ENCODE measurements at regions not wholly inside any gene's neighbourhood (a gene's known extent, or its start where the extent isn't known, plus 50 kb on each side); places are given as distances from the start of the nearest gene placed in this dataset.

- peak overlapping the region; percentile 11 for H2AFZ ChIP-seq (ENCODE audit: low read depth, low read length, severe bottlenecking)
- no peaks in the 10 kb centered on the region for H3K9me2 ChIP-seq (replicated peaks; ENCODE audit: insufficient read depth, low read length)
- peak; percentile 81 for TF ChIP-seq CTCF (IDR thresholded peaks at IDR 0.05; ENCODE audit: insufficient read depth, low read length, poor library complexity, severe bottlenecking)
- TF ChIP-seq EZH2phosphoT487 (conservative IDR thresholded peaks at IDR 0.05; ENCODE audit: low read length), result no peak
- no peak overlapping the region for H3K9ac ChIP-seq (ENCODE audit: low read length)
- H3F3A ChIP-seq (ENCODE audit: insufficient read depth), result no peaks in the 10 kb centered on the region
- H3K4me3 ChIP-seq (ENCODE audit: insufficient read depth, low read length, poor library complexity, severe bottlenecking), result no peak overlapping the region
- H4K20me1 ChIP-seq (ENCODE audit: low read depth, low read length), result no peaks in the 10 kb centered on the region
- peaks cover 4% of the 10 kb centered on the region; the same call in 1 of the 2 replicates for H3K9me3 ChIP-seq (ENCODE audit: insufficient read depth, low read length)
- no peak overlapping the region for H3K27ac ChIP-seq (ENCODE audit: low read depth, low read length)
- no peak overlapping the region for H3K4me2 ChIP-seq (ENCODE audit: low read depth, low read length, poor library complexity, severe bottlenecking)
- no peaks in the 10 kb centered on the region for H3K36me3 ChIP-seq (ENCODE audit: low read length)
- no peaks in the 10 kb centered on the region for H3K79me2 ChIP-seq (ENCODE audit: insufficient read depth, low read length)
- no peaks in the 10 kb centered on the region for H3K27me3 ChIP-seq (ENCODE audit: low read length)
Observed at GRCh38 chr6:159608961-159609651, 83.9 kb downstream of the SOD2 start.

- H3K9me2 ChIP-seq (replicated peaks; ENCODE audit: insufficient read depth, low read length), result no peaks in the 10 kb centered on the region
- no peak overlapping the region for H3K9ac ChIP-seq (ENCODE audit: low read length)
- H4K20me1 ChIP-seq (ENCODE audit: low read depth, low read length), result no peaks in the 10 kb centered on the region
- H3F3A ChIP-seq (ENCODE audit: insufficient read depth), result no peaks in the 10 kb centered on the region
- TF ChIP-seq EZH2phosphoT487 (conservative IDR thresholded peaks at IDR 0.05; ENCODE audit: low read length) (no peak), CTCF (IDR thresholded peaks at IDR 0.05; ENCODE audit: insufficient read depth, low read length, poor library complexity, severe bottlenecking) (no peak)
- no peaks in the 10 kb centered on the region for H3K9me3 ChIP-seq (ENCODE audit: insufficient read depth, low read length)
- H3K27ac ChIP-seq (ENCODE audit: low read depth, low read length), result no peak overlapping the region
- H2AFZ ChIP-seq (ENCODE audit: low read depth, low read length, severe bottlenecking), result no peak overlapping the region
- H3K27me3 ChIP-seq (ENCODE audit: low read length), result no peaks in the 10 kb centered on the region
- H3K79me2 ChIP-seq (ENCODE audit: insufficient read depth, low read length), result no peaks in the 10 kb centered on the region
- H3K4me2 ChIP-seq (ENCODE audit: low read depth, low read length, poor library complexity, severe bottlenecking), result no peak overlapping the region
- H3K4me3 ChIP-seq (ENCODE audit: insufficient read depth, low read length, poor library complexity, severe bottlenecking), result no peak overlapping the region
- H3K36me3 ChIP-seq (ENCODE audit: low read length), result no peaks in the 10 kb centered on the region
Observed at GRCh38 chr6:159606786-159607185, 86.3 kb downstream of the SOD2 start.

- Histone ChIP-seq H2AFZ (ENCODE audit: low read depth, low read length, severe bottlenecking) (no peak overlapping the region), H3K9me3 (ENCODE audit: insufficient read depth, low read length) (no peaks in the 10 kb centered on the region), H3K27ac (ENCODE audit: low read depth, low read length) (no peak overlapping the region), H3K36me3 (ENCODE audit: low read length) (no peaks in the 10 kb centered on the region), H3K9ac (ENCODE audit: low read length) (no peak overlapping the region), H3F3A (ENCODE audit: insufficient read depth) (no peaks in the 10 kb centered on the region), H4K20me1 (ENCODE audit: low read depth, low read length) (no peaks in the 10 kb centered on the region), H3K4me2 (ENCODE audit: low read depth, low read length, poor library complexity, severe bottlenecking) (no peak overlapping the region), H3K9me2 (replicated peaks; ENCODE audit: insufficient read depth, low read length) (no peaks in the 10 kb centered on the region), H3K4me3 (ENCODE audit: insufficient read depth, low read length, poor library complexity, severe bottlenecking) (no peak overlapping the region), H3K79me2 (ENCODE audit: insufficient read depth, low read length) (no peaks in the 10 kb centered on the region), H3K27me3 (ENCODE audit: low read length) (no peaks in the 10 kb centered on the region)
- TF ChIP-seq CTCF (IDR thresholded peaks at IDR 0.05; ENCODE audit: insufficient read depth, low read length, poor library complexity, severe bottlenecking) (no peak), EZH2phosphoT487 (conservative IDR thresholded peaks at IDR 0.05; ENCODE audit: low read length) (no peak)
Observed at GRCh38 chr6:159604443-159604956, 88.5 kb downstream of the SOD2 start.

Data from SU-DHL-6 (cell line).